Thyroid gland (tissue), 4 donors: ENCODE measurements at regions not wholly inside any gene's neighbourhood (a gene's known extent, or its start where the extent isn't known, plus 50 kb on each side); places are given as distances from the start of the nearest gene placed in this dataset.

Experiments used
- DNase-seq, 2 donors: peaks; one replicate each; pipeline ENCODE4 v3.0.0-alpha.2; 2019
- H3K27ac ChIP-seq, 3 donors: fragments of 200-600 bp; sonication (generic); 1 replicate in 2 of 3; 2 replicates in 1 of 3; pipeline ENCODE4 v1.5.1; 2016 to 2019; ENCODE audit warnings: mild to moderate bottlenecking in 1 of 3, moderate library complexity in 1 of 3
- H3K27me3 ChIP-seq: fragments of 200-600 bp; sonication (generic); one replicate; pipeline ENCODE4 v1.5.1; 2019
- H3K36me3 ChIP-seq, 2 donors: fragments of 200-600 bp; sonication (generic); one replicate each; pipeline ENCODE4 v1.5.1; 2016 to 2019
- H3K4me1 ChIP-seq, 2 donors: fragments of 200-600 bp; sonication (generic); one replicate each; pipeline ENCODE4 v1.5.1; 2017 to 2019
- H3K4me3 ChIP-seq, 3 donors: fragments of 200-600 bp; sonication (generic); replicated peaks in 1 of 3; 1 replicate in 2 of 3; 2 replicates in 1 of 3; pipeline ENCODE4 v1.5.1; 2016; ENCODE audit warnings: mild to moderate bottlenecking in 1 of 3
- H3K9me3 ChIP-seq: fragments of 200-600 bp; sonication (generic); one replicate; pipeline ENCODE4 v1.5.1; 2017
- CTCF ChIP-seq, 6 experiments: fragments of 200-600 bp in 3 of 6; fragments of 450-650 bp in 3 of 6; sonication (generic) in 3 of 6; IDR thresholded peaks; one replicate each; pipeline ENCODE4 v1.5.1; 2016 to 2019; ENCODE audit warnings: antibody characterized with exemption in 6 of 6, mild to moderate bottlenecking in 2 of 6, inconsistent platforms in 1 of 6, moderate library complexity in 1 of 6
- POLR2A ChIP-seq, 2 donors: fragments of 450-650 bp; IDR thresholded peaks; one replicate each; pipeline ENCODE4 v1.6.1; 2017; ENCODE audit warnings: antibody characterized with exemption in 2 of 2, mild to moderate bottlenecking in 2 of 2, moderate library complexity in 1 of 2
- WGBS, 2 donors: methylation state at CpG; one replicate each; pipeline ENCODE4 v1.1.5; 2017; 5-methylcytosine and 5-hydroxymethylcytosine counted together
- intact Hi-C: fragments of 100-400 bp; cut with DNase I; formaldehyde crosslinking; loops from one replicate; pipeline ENCODE4 v1.15.1; 2023

DNA sequence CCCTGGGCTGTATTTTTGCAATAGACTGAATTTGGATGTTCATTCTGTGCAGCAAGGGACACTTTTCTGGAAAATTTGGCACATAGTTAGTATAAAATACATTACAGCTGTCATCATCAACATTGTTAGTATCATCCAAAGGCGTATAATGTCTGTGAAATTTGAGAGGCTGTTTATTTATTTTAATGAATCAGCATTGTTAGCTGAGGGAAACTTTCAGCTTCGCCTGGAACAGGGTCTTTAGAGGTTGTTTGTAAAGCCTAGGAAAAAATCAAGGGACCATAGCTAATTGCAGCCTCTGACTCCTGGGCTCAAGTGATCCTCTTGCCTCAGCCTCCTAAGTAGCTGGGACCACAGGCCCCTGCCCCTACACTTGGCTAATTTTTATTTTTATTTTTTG lies 106.8 kb upstream of the USP24 start:
- no peaks in the 10 kb centered on the region for H3K9me3 ChIP-seq
- no peak for TF ChIP-seq CTCF (IDR thresholded peaks at IDR 0.05)
- no peak for TF ChIP-seq POLR2A (IDR thresholded peaks at IDR 0.05)
- H3K4me3 ChIP-seq: no peak overlapping the region
- no peaks in the 10 kb centered on the region for H3K4me1 ChIP-seq
- no peaks in the 10 kb centered on the region for H3K36me3 ChIP-seq
- WGBS, 2 donors: 57 to 71% methylated on average over 2 of the region's 2 CpGs
- H3K27me3 ChIP-seq: no peaks in the 10 kb centered on the region
- no peak overlapping the region for H3K27ac ChIP-seq
- no peak for DNase-seq
- intact Hi-C loops: no loop called here

GRCh38 chr1:55320891-55321290 lies 105.7 kb upstream of the USP24 start:
- no peaks in the 10 kb centered on the region for H3K4me1 ChIP-seq
- no peaks in the 10 kb centered on the region for H3K36me3 ChIP-seq
- intact Hi-C loops: no loop called here
- DNase-seq: no peak
- H3K27ac ChIP-seq: no peak overlapping the region
- H3K27me3 ChIP-seq: no peaks in the 10 kb centered on the region
- TF ChIP-seq CTCF (IDR thresholded peaks at IDR 0.05): no peak
- TF ChIP-seq POLR2A (IDR thresholded peaks at IDR 0.05): no peak
- WGBS, 2 donors: 88 to 95% methylated on average over 2 of the region's 2 CpGs
- no peak overlapping the region for H3K4me3 ChIP-seq
- H3K9me3 ChIP-seq: no peaks in the 10 kb centered on the region

GRCh38 chr1:55318116-55318817 lies 103.1 kb upstream of the USP24 start:
- intact Hi-C loops: no loop called here
- H3K4me1 ChIP-seq: no peaks in the 10 kb centered on the region
- DNase-seq: no peak
- H3K27me3 ChIP-seq: no peaks in the 10 kb centered on the region
- TF ChIP-seq POLR2A (IDR thresholded peaks at IDR 0.05) (no peak), CTCF (IDR thresholded peaks at IDR 0.05) (no peak)
- H3K9me3 ChIP-seq: no peaks in the 10 kb centered on the region
- 72 to 74% methylated on average over 6 of the region's 6 CpGs for WGBS, 2 donors
- H3K36me3 ChIP-seq: no peaks in the 10 kb centered on the region
- H3K27ac ChIP-seq: no peak overlapping the region
- H3K4me3 ChIP-seq: no peak overlapping the region

DNA sequence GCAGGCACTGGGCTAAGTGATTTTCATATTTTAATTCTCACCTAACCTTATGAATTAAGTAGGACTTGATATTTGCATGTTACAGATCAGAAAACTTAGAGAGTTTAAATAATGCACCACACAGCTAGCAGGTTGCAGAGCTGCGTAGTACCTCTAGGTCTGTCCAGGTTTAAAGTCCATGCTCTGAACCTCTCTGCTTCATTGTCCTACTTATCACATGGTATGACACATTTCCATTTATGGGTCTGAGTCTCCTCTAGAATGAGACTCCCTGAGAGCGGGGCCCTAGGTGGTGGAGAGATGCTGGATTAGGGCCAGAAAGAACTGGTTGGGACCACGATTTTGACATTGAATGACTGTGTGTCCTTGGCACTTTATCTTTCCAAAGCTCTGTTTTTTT lies 102.5 kb upstream of the USP24 start:
- no peaks in the 10 kb centered on the region for H3K4me1 ChIP-seq
- intact Hi-C loops: no loop called here
- TF ChIP-seq CTCF (IDR thresholded peaks at IDR 0.05) (no peak), POLR2A (IDR thresholded peaks at IDR 0.05) (no peak)
- no peaks in the 10 kb centered on the region for H3K36me3 ChIP-seq
- no peak overlapping the region for H3K27ac ChIP-seq
- no peaks in the 10 kb centered on the region for H3K9me3 ChIP-seq
- 72% methylated on average over 3 of the region's 3 CpGs for WGBS, 2 donors
- DNase-seq: no peak
- H3K27me3 ChIP-seq: no peaks in the 10 kb centered on the region
- H3K4me3 ChIP-seq: no peak overlapping the region

DNA sequence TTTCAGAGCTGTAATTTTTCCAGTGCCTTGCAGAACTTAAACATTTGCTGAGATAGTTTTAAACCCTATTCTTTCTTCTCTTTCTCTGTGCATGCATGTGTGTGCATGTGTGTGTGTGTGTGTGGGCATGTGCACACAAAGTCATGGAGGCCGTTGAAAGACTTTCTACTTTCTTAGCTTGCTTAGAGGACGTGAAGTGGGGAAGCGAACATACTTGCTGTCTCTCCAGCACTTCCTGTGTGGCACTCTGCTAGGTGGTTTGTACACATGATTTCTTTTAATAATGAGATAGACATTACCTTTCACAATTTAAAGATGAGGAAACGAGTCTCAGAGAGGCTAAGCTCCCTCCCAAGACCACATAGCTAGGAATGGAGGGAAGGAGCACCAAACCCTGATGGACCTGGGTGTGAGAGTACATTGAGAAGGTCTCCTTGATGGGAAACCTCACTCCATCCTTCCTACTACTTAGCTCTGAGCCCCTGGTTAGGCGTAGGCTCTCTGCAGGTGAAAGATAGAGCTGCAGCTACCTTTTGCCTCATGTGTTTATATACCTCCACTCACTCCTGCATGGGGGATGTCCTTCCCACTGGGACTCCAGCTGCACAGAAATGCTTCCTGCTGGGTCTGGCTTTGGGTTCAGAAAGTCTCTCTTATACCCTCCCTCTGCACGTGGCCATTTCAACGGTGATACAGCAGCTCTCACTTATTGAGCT lies 101.9 kb upstream of the USP24 start:
- no peak overlapping the region for H3K4me3 ChIP-seq
- WGBS, 2 donors: 81 to 84% methylated on average over 7 of the region's 7 CpGs
- H3K9me3 ChIP-seq: no peaks in the 10 kb centered on the region
- H3K4me1 ChIP-seq: no peaks in the 10 kb centered on the region
- intact Hi-C loops: no loop called here
- DNase-seq: no peak
- H3K27ac ChIP-seq: no peak overlapping the region
- no peaks in the 10 kb centered on the region for H3K27me3 ChIP-seq
- H3K36me3 ChIP-seq: no peaks in the 10 kb centered on the region
- TF ChIP-seq CTCF (IDR thresholded peaks at IDR 0.05) (no peak), POLR2A (IDR thresholded peaks at IDR 0.05) (no peak)
